ENCODE measurements at regions not wholly inside any gene's neighbourhood (a gene's known extent, or its start where the extent isn't known, plus 50 kb on each side); places are given as distances from the start of the nearest gene placed in this dataset.
"Not testable (repeated sequence)": the region's sequence is repeated elsewhere in the genome, so short reads cannot be mapped to it uniquely, and the experiment has no call there.

GRCh38 chr1:60916199-60916598 lies 166.2 kb upstream of the NFIA start:
- ChIA-PET POLR2A (no interaction called here), CTCF (no interaction called here)
- TF ChIP-seq CTCF (IDR thresholded peaks at IDR 0.05; ENCODE audit: insufficient read depth, low read length, missing control alignments): no peak
- H3K4me3 ChIP-seq (ENCODE audit: low read depth, low read length): no peak overlapping the region
- no peak for DNase-seq (ENCODE audit: low read depth, low spot score)

DNA sequence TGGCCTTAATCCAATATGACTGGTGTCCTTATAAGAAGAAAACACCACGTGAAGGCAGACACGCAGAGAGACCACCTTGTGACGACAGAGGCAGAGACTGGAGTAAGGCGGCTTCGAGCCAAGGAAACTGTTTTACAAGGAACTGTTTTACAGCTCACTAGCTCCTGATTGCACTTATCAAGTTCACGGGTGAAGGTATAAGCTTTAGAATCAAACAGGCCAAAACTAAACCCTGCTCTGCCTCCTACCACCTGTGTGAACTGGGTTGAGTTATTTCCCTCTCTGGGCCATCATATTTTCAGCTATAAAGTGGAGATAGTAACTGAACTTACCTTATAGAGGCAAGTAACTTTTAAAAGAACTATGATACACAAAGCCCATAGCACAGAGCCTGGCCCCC lies 166.9 kb upstream of the NFIA start:
- DNase-seq (ENCODE audit: low read depth, low spot score): no peak
- TF ChIP-seq CTCF (IDR thresholded peaks at IDR 0.05; ENCODE audit: insufficient read depth, low read length, missing control alignments): no peak
- no peak overlapping the region for H3K4me3 ChIP-seq (ENCODE audit: low read depth, low read length)
- ChIA-PET POLR2A (no interaction called here), CTCF (no interaction called here)

GRCh38 chr1:60914982-60915381 lies 167.4 kb upstream of the NFIA start:
- H3K4me3 ChIP-seq (ENCODE audit: low read depth, low read length): no peak overlapping the region
- no peak for DNase-seq (ENCODE audit: low read depth, low spot score)
- POLR2A ChIA-PET: no interaction called here
- TF ChIP-seq CTCF (IDR thresholded peaks at IDR 0.05; ENCODE audit: insufficient read depth, low read length, missing control alignments): no peak
- CTCF ChIA-PET: no interaction called here

GRCh38 chr1:60913708-60914107 lies 168.7 kb upstream of the NFIA start:
- POLR2A ChIA-PET, CTCF ChIA-PET: not testable (repeated sequence)

DNA sequence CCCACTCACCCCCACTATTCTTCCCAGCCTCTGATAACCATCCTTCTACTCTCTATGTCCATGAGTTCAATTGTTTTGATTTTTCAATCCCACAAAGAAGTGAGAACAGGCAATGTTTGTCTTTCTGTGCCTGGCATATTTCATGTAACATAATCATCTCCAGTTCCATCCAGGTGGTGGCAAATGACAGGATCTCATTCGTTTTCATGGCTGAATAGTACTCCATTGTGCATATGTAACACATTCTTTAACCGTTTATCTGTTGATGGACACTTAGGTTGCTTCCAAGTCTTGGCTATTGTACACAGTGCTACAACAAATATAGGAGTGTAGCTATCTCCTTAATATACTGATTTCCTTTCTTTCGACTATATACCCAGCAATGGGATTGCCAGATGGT lies 169.3 kb upstream of the NFIA start:
- no peak for TF ChIP-seq CTCF (IDR thresholded peaks at IDR 0.05; ENCODE audit: insufficient read depth, low read length, missing control alignments)
- DNase-seq (ENCODE audit: low read depth, low spot score): no peak
- POLR2A ChIA-PET: no interaction called here
- H3K4me3 ChIP-seq (ENCODE audit: low read depth, low read length): no peak overlapping the region
- CTCF ChIA-PET: no interaction called here

More at GRCh38 chr1:60913708-60914107, 168.7 kb upstream of the NFIA start:
- not testable (repeated sequence) for DNase-seq (ENCODE audit: low read depth, low spot score); H3K4me3 ChIP-seq (ENCODE audit: low read depth, low read length)

DNA sequence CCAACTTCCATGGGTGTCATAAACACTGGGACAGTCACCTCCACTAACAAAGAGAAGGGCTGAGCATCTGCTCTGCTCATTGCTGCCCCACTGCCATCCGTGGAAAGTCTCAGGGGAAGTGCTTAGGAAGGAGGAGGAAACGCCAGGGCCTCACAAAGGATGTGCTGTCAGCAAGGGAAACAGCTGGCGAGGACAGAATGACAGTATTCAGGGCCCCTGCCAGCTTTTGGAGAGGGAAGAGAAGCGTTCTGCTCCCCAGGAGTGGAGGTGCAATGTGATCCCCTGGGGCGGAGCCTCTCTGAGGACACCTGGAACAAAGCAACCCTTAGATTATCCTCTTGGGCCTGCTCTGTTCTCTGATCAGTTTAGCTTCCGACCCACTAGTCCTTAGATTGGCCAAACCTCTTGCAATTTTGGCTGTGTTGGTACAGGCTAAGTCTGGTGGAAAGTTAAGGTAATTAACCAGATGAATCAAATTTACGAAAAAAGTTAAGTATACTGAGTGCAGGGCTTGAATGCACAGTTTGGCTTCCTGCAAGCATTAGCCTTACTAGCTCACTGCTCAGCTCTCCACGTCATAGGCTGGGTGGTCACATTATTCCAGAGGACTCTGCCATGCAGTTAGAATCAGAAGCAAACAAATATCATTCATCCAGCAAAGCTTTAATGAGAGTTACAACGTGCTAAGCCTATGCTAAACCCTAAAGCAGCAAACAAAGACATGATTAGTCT lies 170.2 kb upstream of the NFIA start:
- CTCF ChIA-PET: no interaction called here
- TF ChIP-seq CTCF (IDR thresholded peaks at IDR 0.05; ENCODE audit: insufficient read depth, low read length, missing control alignments): no peak
- POLR2A ChIA-PET: no interaction called here
- DNase-seq (ENCODE audit: low read depth, low spot score): no peak
- no peak overlapping the region for H3K4me3 ChIP-seq (ENCODE audit: low read depth, low read length)

DNA sequence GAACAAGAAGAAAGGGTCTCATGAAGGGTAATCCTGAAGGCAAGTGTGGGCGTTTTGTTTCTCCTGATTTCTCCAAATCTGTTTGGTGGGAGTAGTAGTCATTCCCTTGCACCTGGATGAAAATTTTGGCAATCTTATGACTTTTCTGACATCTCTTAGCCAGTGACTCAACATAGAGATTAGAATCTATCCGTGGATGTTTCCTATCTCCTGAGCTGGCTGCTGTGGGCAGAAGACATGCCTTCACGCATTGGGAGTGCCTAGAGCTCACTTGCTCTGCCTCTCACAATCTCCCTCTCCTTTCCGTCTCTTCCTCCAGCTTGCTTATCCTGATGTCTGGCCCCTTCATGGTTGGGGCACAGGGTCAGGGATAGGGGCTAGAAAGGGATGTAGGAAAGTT lies 174.2 kb upstream of the NFIA start:
- TF ChIP-seq CTCF (IDR thresholded peaks at IDR 0.05; ENCODE audit: insufficient read depth, low read length, missing control alignments): no peak
- no peak overlapping the region for H3K4me3 ChIP-seq (ENCODE audit: low read depth, low read length)
- CTCF ChIA-PET: no interaction called here
- no peak for DNase-seq (ENCODE audit: low read depth, low spot score)
- POLR2A ChIA-PET: no interaction called here
